ENCODE measurements at regions not wholly inside any gene's neighbourhood (a gene's known extent, or its start where the extent isn't known, plus 50 kb on each side); places are given as distances from the start of the nearest gene placed in this dataset.

- no peak overlapping the region for H3K4me3 ChIP-seq (ENCODE audit: low read length)
- no peaks in the 10 kb centered on the region for H3K9me3 ChIP-seq (ENCODE audit: low read length)
- TF ChIP-seq EZH2 (IDR thresholded peaks at IDR 0.05; ENCODE audit: borderline replicate concordance, insufficient read depth, low read length, poor library complexity, severe bottlenecking), result no peak
- TF ChIP-seq, protein P1, sequence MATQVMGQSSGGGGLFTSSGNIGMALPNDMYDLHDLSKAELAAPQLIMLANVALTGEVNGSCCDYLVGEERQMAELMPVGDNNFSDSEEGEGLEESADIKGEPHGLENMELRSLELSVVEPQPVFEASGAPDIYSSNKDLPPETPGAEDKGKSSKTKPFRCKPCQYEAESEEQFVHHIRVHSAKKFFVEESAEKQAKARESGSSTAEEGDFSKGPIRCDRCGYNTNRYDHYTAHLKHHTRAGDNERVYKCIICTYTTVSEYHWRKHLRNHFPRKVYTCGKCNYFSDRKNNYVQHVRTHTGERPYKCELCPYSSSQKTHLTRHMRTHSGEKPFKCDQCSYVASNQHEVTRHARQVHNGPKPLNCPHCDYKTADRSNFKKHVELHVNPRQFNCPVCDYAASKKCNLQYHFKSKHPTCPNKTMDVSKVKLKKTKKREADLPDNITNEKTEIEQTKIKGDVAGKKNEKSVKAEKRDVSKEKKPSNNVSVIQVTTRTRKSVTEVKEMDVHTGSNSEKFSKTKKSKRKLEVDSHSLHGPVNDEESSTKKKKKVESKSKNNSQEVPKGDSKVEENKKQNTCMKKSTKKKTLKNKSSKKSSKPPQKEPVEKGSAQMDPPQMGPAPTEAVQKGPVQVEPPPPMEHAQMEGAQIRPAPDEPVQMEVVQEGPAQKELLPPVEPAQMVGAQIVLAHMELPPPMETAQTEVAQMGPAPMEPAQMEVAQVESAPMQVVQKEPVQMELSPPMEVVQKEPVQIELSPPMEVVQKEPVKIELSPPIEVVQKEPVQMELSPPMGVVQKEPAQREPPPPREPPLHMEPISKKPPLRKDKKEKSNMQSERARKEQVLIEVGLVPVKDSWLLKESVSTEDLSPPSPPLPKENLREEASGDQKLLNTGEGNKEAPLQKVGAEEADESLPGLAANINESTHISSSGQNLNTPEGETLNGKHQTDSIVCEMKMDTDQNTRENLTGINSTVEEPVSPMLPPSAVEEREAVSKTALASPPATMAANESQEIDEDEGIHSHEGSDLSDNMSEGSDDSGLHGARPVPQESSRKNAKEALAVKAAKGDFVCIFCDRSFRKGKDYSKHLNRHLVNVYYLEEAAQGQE (IDR thresholded peaks at IDR 0.05; ENCODE audit: borderline replicate concordance), result no peak
- no peaks in the 10 kb centered on the region for H3K36me3 ChIP-seq (ENCODE audit: insufficient read depth, low read length)
- H3K9me2 ChIP-seq (ENCODE audit: insufficient read depth, low read length), result no peaks in the 10 kb centered on the region
- H3K27ac ChIP-seq (ENCODE audit: low read length), result no peak overlapping the region
- no peaks in the 10 kb centered on the region for H3K27me3 ChIP-seq (ENCODE audit: insufficient read depth, low read depth, low read length)
- H3F3A ChIP-seq (ENCODE audit: insufficient read depth, low read length, poor library complexity, severe bottlenecking), result no peaks in the 10 kb centered on the region
- H3K4me2 ChIP-seq (ENCODE audit: low read length), result no peak overlapping the region
- no peaks in the 10 kb centered on the region for H4K20me1 ChIP-seq (ENCODE audit: insufficient read depth)
- H3K9ac ChIP-seq (ENCODE audit: low read length), result no peak overlapping the region
- H3K79me2 ChIP-seq (replicated peaks; ENCODE audit: insufficient read depth, low read length), result no peaks in the 10 kb centered on the region
- no peak overlapping the region for H2AFZ ChIP-seq (ENCODE audit: low read depth, low read length)
Observed at GRCh38 chr4:77437079-77437478, 168.5 kb upstream of the CXCL13 start.

DNA sequence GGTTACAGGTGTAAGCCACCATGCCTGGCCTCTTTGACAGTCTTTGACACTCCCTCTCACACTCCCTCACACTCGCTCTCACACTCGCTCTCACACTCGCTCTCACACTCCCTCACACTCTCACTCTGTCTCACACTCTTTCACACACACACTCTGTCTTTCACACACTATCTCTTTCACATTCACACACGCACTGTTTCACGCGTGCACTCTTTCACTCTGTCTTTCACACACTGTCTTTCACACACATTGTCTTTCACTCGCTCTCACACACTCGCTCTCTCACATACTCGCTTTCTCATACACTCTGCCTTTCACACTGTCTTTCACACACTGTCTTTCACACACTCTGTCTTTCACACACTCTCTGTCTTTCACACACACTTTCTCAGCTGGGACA, 167.1 kb upstream of the CXCL13 start:
- Histone ChIP-seq H3K4me2 (ENCODE audit: low read length) (no peak overlapping the region), H3K27ac (ENCODE audit: low read length) (no peak overlapping the region), H3K4me3 (ENCODE audit: low read length) (no peak overlapping the region), H4K20me1 (ENCODE audit: insufficient read depth) (no peaks in the 10 kb centered on the region), H3K27me3 (ENCODE audit: insufficient read depth, low read depth, low read length) (no peaks in the 10 kb centered on the region), H3K9me3 (ENCODE audit: low read length) (no peaks in the 10 kb centered on the region), H3K9me2 (ENCODE audit: insufficient read depth, low read length) (no peaks in the 10 kb centered on the region), H2AFZ (ENCODE audit: low read depth, low read length) (no peak overlapping the region), H3F3A (ENCODE audit: insufficient read depth, low read length, poor library complexity, severe bottlenecking) (no peaks in the 10 kb centered on the region), H3K36me3 (ENCODE audit: insufficient read depth, low read length) (no peaks in the 10 kb centered on the region), H3K79me2 (replicated peaks; ENCODE audit: insufficient read depth, low read length) (no peaks in the 10 kb centered on the region), H3K9ac (ENCODE audit: low read length) (no peak overlapping the region)
- TF ChIP-seq, protein P1 (IDR thresholded peaks at IDR 0.05; ENCODE audit: borderline replicate concordance), result no peak
- TF ChIP-seq CTCF (IDR thresholded peaks at IDR 0.05; ENCODE audit: poor library complexity, severe bottlenecking), result no peak
- TF ChIP-seq EP300 (conservative IDR thresholded peaks at IDR 0.05; ENCODE audit: poor library complexity, severe bottlenecking), result no peak
- no peak for TF ChIP-seq POLR2AphosphoS5 (IDR thresholded peaks at IDR 0.05)
- no peak for TF ChIP-seq MXI1 (conservative IDR thresholded peaks at IDR 0.05; ENCODE audit: poor library complexity, severe bottlenecking)
- TF ChIP-seq TAF1 (IDR thresholded peaks at IDR 0.05; ENCODE audit: low read depth), result no peak
- no peak for TF ChIP-seq SMC3 (conservative IDR thresholded peaks at IDR 0.05; ENCODE audit: poor library complexity)
- no peak for TF ChIP-seq EZH2 (IDR thresholded peaks at IDR 0.05; ENCODE audit: borderline replicate concordance, insufficient read depth, low read length, poor library complexity, severe bottlenecking)
- no peak for TF ChIP-seq RAD21 (conservative IDR thresholded peaks at IDR 0.05)

Measured in neural cell (in vitro differentiated cells).